Stimulated activated CD8-positive, alpha-beta memory T cell treated with anti-CD3 and anti-CD28 coated beads, Interleukin-15, amount 100 ng/mL, for 48 hours (primary cell): ENCODE measurements at regions not wholly inside any gene's neighbourhood (a gene's known extent, or its start where the extent isn't known, plus 50 kb on each side); places are given as distances from the start of the nearest gene placed in this dataset.

ENCODE experiments used
- DNase-seq, 2 donors: peaks; one replicate each; pipeline ENCODE4 v3.0.0-alpha.2; 2020; ENCODE audit warnings: low read depth in 2 of 2

DNA sequence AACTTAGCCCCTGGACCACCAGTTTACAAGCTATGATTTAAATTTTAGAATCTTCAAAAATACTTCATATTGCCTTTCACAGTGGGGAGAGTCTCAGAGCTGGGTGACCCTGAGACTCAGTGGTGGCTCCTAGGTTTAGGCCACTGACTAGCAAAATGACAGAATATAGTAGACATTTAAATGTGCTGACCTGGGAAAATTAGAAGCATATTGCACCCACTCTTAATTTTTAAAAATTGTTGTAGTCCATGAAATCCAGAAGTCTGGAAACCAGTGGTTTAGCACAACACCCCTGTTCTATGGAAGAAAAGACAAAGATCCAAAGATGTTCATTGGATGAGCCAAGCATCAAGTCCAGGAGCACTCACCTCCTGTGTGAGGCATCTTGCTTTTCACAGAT is 75.0 kb upstream of the PAPPA start:
- no peak for DNase-seq

- DNase-seq = no peak
Measured at GRCh38 chr9:116080561-116080960, 73.0 kb upstream of the PAPPA start.

GRCh38 chr9:116081435-116082115 is 72.0 kb upstream of the PAPPA start:
- no peak for DNase-seq

- no peak for DNase-seq
Measured at GRCh38 chr9:116083837-116084236, 69.8 kb upstream of the PAPPA start.

- no peak for DNase-seq
Measured at GRCh38 chr9:116084497-116084896, 69.1 kb upstream of the PAPPA start.

- no peak for DNase-seq
Measured at GRCh38 chr9:116087246-116087645, 66.3 kb upstream of the PAPPA start.

- DNase-seq = no peak
Measured at GRCh38 chr9:116087751-116088194, 65.8 kb upstream of the PAPPA start.

DNA sequence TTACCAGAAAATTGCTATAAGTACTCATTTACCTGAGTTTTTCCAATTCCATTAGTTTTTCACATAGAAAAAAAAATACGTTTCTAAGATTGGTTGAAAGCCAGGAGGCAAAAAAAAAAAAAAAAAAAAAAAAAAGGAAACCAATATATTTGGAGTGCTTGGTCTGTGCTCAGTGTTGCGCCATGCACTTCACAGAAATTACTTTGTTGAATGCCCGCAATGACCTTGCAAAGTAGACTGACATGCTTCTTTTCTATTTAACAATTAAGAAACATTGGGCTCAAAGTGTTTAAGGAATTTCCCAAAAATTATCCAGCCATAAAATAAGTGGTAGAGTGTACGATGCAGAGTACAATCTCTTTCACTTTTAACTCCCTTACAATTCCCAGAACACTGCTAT is 65.2 kb upstream of the PAPPA start:
- DNase-seq = no peak

DNA sequence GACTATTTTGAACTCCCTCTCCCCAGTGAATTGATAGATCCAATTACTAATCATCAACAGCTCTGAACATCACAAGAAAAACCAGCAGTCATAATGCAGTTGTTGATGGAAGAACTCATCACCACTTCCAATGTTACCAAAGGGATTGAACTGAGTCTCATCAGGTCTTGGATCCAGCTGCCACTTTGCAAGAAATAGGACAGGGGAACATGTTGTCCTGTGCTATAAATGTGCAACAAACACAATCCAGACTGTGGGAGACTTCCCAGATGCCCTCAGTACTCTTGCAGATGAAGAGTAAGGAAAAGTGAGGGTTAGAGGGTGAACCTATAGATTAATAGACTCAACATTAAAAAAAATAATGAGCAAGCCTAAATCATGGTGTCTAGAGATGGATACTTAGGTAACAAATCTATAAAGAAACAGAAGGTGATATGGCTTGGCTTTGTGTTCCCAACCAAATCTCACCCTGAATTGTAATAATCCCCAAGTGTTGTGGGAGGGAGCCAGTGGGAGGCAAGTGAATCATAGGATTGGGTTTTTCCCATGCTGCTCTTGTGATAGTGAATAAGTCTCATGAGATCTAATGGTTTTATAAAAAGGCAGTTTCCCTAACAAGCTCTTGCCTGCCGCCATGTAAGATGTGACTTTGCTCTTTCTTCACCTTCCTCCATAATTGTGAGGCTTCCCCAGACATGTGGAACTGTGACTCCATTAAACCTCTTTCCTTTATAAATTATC is 63.4 kb upstream of the PAPPA start:
- no peak for DNase-seq

DNA sequence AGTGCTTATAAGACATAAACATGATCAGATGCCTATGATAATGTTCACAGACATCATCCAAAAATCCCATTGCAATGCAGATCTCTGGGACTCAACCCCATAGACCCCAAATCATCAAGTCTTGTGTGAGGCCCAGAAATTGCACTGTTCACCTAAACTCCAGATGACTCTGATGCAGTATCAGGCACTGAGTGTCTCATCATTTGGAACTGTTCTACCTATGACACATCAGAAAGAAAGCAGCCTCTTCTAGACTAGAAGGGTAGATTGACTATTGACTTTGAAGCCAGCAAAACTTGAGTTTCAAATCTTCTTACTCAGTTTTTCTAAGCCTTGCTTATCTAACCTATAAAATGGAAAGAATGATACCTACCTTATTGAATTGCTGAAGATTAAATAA is 58.7 kb upstream of the PAPPA start:
- no peak for DNase-seq

DNA sequence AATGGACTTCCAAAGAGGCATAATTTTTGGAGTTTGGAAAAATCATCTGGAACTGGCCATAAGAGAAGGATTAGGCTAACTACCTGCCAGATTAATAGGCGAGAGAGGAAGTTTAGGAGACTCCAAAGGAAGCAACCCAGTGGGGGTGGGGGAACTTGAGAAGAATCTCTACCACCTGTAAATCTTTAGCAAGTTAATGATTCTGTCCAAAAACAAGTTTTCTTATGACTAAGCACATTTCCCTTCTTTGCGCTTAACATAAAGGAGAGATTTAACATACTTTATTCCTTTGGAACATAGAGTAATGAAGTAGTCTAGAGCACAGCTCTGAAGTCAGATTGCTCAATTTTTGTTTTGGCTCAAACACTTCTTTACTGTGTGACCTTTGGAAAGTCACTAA is 58.2 kb upstream of the PAPPA start:
- DNase-seq = no peak

GRCh38 chr9:116096046-116096445 is 57.5 kb upstream of the PAPPA start:
- no peak for DNase-seq

DNA sequence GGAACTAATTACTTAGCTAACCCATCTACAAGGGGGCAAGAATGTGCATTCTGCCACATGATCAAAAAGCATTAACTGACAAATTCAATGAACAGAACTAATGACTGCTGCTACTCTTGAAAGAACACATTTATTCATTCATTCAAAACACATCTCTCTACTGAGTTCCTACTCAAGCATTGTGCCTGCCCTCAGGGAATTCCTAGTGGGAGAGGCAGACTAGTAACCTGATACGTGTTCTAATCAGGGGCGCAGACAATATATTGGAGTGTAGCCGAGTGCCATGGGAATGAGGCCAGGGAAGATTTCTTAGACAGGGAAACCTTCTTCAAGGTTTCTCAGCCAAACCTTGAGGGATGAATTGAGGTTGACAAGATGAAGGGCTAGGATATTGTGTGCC is 56.7 kb upstream of the PAPPA start:
- DNase-seq = no peak

DNA sequence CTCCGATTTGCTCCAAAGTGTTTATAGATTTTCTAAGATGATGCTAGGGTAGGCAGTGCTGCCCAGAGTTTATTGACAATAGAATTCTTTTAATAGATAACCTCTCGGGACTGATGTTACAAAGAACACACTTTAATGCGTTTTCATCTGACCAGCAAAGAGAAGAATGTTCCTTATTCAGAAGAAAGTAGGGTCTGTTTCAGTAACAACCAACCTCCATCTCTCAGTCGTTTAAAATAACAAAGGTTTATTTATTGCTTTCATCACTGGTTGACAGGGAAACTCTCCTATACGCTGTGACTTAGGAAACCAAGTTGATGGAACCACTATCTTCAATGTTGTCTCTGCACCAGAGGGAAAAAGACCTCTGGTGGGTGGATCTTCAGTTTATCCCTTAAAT is 55.1 kb upstream of the PAPPA start:
- DNase-seq = no peak

DNA sequence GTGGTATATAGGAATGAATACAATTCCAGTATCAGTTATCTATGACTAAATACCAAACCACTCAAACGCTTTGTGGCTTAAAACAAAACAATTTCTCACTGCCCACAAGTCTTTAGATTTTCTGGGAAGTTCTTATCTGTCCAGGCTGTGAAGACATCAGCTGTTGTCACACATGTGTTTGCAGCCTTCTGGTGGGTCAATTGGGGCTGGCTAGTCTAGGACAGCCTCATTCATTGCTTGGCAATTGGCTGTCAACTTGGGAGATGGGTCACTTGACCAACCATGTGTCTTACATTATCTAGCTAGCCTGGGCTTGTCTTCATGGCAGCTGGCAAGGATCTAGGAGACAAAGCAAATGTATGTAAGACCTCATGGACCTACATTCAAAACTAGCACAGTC is 53.8 kb upstream of the PAPPA start:
- no peak for DNase-seq

DNA sequence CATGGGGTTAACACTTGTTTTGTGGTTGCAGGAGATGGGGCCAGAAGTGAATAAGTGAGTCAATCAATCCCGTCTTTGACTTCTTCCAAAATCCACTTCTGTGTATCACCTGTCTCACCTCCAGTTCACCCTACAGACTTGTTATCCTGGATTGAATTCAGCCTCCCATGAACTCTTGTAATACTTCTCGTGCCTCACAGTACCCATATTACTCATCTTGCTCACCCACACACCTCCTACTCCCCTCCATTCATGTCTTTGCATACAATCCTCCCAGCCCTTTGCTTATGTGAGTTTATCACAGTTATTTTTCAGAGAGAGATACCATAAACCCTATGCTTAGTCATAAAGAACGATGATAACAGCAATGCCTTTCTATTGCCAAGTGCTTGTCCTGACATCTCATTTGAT is 52.9 kb upstream of the PAPPA start:
- DNase-seq = no peak

DNA sequence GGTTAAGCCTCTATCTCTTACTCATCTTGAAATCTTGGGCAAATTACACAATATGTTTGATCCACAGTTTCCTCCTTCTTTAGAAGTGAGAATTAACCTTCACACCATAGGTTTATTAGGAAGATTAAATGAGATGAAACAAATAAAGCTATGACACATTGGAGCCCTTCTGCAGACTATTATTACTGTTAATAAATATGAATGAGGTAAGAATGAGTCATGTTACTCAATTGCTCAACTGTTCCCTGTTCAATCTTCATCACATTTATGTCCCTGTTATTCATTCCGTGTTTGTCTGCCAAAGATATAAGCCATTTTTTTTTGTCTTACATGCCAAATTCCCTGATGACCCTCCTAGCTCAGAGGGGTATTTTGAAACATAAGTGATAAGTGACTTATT is 52.1 kb upstream of the PAPPA start:
- DNase-seq = no peak

DNA sequence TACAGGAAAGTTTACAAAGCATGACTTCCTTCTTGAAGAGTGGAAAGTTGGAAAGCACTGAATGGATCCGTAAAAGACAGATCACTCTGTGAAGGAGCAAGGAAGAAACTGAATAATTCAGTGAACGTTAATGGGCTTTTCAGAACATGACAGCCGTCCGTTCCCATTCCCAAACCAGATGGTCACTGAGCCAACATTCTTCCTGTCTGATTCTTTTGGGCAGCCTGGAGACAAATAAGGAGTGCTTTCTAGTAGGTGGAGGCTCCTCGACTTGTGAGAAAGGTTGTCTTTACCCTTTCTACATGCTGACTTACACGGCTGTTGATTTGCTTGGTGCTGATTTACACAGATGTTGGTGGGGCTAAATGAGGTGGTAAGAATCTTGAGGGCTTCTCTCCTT is 51.0 kb upstream of the PAPPA start:
- no peak for DNase-seq
